ENCODE measurements at regions not wholly inside any gene's neighbourhood (a gene's known extent, or its start where the extent isn't known, plus 50 kb on each side); places are given as distances from the start of the nearest gene placed in this dataset.

DNA sequence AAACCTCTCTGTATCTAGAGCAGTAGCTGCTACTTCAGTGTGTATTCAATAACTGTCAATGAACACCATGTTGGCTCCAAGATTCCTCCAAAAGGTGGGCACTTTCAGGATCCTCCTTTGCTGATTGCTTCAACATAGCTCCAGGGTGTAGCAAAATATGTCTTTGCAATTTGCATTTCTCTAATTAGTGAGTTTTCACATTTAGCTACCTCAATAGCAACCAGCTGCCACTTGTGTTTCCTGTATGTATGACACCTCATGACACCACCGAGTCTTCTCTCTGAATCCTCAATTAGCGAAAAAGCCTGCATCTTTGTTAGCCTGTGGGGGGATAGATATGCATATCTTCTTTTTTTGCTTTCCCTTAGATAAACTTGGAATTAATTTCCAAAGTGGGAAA, 898.3 kb upstream of the FAT3 start:
- TF ChIP-seq EZH2phosphoT487 (IDR thresholded peaks at IDR 0.05; ENCODE audit: borderline replicate concordance, low read length): no peak
- TF ChIP-seq, protein P1, sequence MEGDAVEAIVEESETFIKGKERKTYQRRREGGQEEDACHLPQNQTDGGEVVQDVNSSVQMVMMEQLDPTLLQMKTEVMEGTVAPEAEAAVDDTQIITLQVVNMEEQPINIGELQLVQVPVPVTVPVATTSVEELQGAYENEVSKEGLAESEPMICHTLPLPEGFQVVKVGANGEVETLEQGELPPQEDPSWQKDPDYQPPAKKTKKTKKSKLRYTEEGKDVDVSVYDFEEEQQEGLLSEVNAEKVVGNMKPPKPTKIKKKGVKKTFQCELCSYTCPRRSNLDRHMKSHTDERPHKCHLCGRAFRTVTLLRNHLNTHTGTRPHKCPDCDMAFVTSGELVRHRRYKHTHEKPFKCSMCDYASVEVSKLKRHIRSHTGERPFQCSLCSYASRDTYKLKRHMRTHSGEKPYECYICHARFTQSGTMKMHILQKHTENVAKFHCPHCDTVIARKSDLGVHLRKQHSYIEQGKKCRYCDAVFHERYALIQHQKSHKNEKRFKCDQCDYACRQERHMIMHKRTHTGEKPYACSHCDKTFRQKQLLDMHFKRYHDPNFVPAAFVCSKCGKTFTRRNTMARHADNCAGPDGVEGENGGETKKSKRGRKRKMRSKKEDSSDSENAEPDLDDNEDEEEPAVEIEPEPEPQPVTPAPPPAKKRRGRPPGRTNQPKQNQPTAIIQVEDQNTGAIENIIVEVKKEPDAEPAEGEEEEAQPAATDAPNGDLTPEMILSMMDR (conservative IDR thresholded peaks at IDR 0.05; ENCODE audit: low read depth, low read length): no peak
